Activated T-helper 17 cell treated with anti-CD3 and anti-CD28 coated beads, Interleukin-2, amount 50 U/mL, for 72 hours (primary cell): ENCODE measurements at regions not wholly inside any gene's neighbourhood (a gene's known extent, or its start where the extent isn't known, plus 50 kb on each side); places are given as distances from the start of the nearest gene placed in this dataset.
"Not testable (repeated sequence)": the region's sequence is repeated elsewhere in the genome, so short reads cannot be mapped to it uniquely, and the experiment has no call there.

Experiments
- ATAC-seq: fragments of 150-1000 bp; cut with Tn5 transposase; replicated peaks from 2 replicates; pipeline ENCODE4 v1.10.0; 2021; ENCODE audit warnings: mild to moderate bottlenecking, moderate library complexity
- H3K27ac Mint-ChIP-seq: one replicate; pipeline ENCODE4 v1.8.0; 2022; ENCODE audit warnings: mixed read lengths
- H3K27me3 Mint-ChIP-seq: one replicate; pipeline ENCODE4 v1.8.0; 2022; ENCODE audit warnings: mixed read lengths
- H3K36me3 Mint-ChIP-seq: one replicate; pipeline ENCODE4 v1.8.0; 2022; ENCODE audit warnings: low read depth, mild to moderate bottlenecking, mixed read lengths
- H3K4me1 Mint-ChIP-seq: one replicate; pipeline ENCODE4 v1.8.0; 2022; ENCODE audit warnings: mixed read lengths
- H3K4me3 Mint-ChIP-seq: one replicate; pipeline ENCODE4 v1.8.0; 2022; ENCODE audit warnings: mild to moderate bottlenecking, mixed read lengths
- H3K9me3 Mint-ChIP-seq: one replicate; pipeline ENCODE4 v1.8.0; 2022; ENCODE audit warnings: mixed read lengths

DNA sequence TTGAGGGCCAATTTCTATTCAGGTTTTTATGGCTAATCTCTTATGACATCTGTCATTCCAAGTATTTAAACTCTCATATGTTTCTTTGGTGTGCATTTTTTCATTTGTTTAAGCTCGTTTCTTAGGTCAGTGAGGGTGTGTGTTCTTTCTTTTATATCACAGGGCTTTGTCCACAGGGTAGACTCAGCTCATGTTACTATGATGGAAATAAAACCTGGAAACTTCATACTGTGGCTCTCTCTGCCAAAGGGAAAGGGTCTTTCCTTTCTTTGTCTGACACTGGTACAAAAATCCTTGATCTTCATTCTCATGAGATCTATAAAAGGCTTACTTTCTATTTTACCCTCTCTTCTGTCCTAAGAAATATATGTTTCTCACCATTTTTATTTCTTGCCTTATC lies 129.6 kb upstream of the SP8 start:
- ATAC-seq = no peak
- Mint-ChIP-seq H3K27ac (no peak overlapping the region), H3K27me3 (no peaks in the 10 kb centered on the region), H3K4me3 (no peak overlapping the region), H3K36me3 (no peaks in the 10 kb centered on the region), H3K4me1 (no peaks in the 10 kb centered on the region), H3K9me3 (no peaks in the 10 kb centered on the region)

DNA sequence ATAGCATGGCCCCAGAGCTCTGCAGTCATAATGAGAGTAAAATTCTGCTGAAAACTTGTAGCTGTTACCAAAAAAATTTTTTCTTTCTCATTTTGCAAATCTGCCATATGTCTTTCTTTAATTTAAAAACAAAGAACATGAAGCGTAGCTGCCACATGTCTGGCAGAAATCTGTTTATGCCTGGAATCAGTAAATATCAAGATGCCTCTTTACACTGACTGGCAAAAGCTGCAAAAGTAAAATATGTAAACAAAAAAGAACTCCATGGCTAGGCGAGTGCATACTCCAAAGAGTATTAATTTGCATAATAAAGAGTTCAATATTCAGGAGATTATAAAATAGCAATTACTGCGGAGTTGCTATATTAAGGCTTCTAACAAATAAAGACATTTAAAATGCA lies 130.9 kb upstream of the SP8 start:
- no peak for ATAC-seq

DNA sequence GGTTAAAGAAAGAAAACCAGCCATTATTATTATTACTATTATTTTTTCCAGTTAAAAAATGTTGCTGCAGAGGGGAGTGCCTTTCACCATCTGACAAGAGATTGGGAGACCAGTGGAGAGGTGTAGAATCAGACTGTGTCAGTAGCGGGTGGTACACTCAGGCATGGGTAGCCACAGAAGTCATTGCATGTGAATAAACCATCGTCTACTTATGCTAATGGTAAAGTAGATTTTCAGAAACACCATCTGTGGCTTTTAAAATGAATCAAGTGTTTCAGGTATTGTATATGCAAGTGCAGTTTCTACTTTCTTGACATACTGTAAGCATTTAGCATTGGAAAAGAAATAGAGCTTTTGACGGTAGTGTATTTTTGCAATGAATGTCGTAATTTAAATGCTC lies 131.5 kb upstream of the SP8 start:
- Mint-ChIP-seq H3K4me1 (no peaks in the 10 kb centered on the region), H3K9me3 (no peaks in the 10 kb centered on the region), H3K4me3 (no peak overlapping the region), H3K36me3 (no peaks in the 10 kb centered on the region), H3K27me3 (no peaks in the 10 kb centered on the region), H3K27ac (no peak overlapping the region)
- ATAC-seq = no peak

More for the DNA sequence above, 130.9 kb upstream of the SP8 start:
- Mint-ChIP-seq H3K27me3 (no peaks in the 10 kb centered on the region), H3K4me1 (no peaks in the 10 kb centered on the region), H3K9me3 (no peaks in the 10 kb centered on the region), H3K27ac (no peak overlapping the region), H3K4me3 (no peak overlapping the region), H3K36me3 (no peaks in the 10 kb centered on the region)

DNA sequence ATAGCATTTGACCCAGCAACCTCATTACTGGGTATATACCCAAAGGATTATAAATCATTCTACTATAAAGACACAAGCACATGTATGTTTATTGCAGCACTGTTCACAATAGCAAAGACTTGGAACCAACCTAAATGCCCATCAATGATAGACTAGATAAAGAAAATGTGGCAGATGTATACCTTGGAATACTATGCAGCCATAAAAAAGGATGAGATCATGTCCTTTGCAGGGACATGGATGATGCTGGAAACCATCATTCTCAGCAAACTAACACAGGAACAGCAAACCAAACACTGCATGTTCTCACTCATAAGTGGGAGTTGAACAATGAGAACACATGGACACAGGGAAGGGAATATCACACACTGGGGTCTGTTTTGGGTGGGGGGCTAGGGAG lies 140.5 kb upstream of the SP8 start:
- H3K36me3 Mint-ChIP-seq, H3K27ac Mint-ChIP-seq, H3K4me3 Mint-ChIP-seq, H3K27me3 Mint-ChIP-seq, H3K9me3 Mint-ChIP-seq, ATAC-seq, H3K4me1 Mint-ChIP-seq: not testable (repeated sequence)

DNA sequence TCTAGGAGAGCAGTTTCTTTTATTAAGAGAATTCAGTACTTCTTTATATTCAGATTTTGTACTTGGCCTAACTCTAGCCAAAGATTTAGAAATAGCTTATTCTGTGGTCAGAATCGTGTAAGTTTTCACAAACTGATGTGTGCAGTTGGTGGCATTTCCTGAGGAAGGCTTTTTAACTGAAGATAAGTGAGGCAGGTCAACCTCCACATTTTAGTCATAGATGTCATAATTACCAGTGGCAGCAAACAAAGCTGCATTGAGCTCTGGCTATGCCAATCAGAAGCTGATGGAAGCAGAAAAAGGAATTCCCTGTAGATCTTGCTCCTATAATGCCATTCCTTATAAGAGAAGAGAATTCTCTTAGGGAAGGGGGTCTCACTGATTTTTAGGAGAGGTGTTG lies 141.3 kb upstream of the SP8 start:
- Mint-ChIP-seq H3K4me1 (no peaks in the 10 kb centered on the region), H3K4me3 (no peak overlapping the region), H3K36me3 (no peaks in the 10 kb centered on the region), H3K27me3 (no peaks in the 10 kb centered on the region), H3K9me3 (peaks cover 5% of the 10 kb centered on the region), H3K27ac (no peak overlapping the region)
- no peak for ATAC-seq

DNA sequence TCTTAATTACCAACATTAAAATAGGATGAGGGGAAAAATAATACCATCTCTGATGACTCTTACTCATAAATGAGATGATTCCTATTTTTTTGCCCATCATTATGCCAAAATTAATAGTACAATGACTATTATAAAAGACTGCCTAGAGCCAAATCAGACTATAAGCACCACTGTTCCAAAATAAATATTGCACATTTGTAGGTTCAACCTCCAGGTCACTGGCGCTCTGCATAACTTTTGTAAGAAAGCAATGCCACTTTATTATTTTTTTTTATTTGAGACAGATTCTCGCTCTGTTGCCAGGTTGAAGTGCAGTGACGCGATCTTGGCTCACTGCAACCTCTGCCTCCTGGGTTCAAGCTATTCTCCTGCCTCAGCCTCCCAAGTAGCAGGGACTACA lies 142.5 kb upstream of the SP8 start:
- Mint-ChIP-seq H3K4me3 (no peak overlapping the region), H3K36me3 (no peaks in the 10 kb centered on the region), H3K4me1 (no peaks in the 10 kb centered on the region), H3K27me3 (no peaks in the 10 kb centered on the region), H3K27ac (no peak overlapping the region), H3K9me3 (peaks cover 5% of the 10 kb centered on the region)
- no peak for ATAC-seq

DNA sequence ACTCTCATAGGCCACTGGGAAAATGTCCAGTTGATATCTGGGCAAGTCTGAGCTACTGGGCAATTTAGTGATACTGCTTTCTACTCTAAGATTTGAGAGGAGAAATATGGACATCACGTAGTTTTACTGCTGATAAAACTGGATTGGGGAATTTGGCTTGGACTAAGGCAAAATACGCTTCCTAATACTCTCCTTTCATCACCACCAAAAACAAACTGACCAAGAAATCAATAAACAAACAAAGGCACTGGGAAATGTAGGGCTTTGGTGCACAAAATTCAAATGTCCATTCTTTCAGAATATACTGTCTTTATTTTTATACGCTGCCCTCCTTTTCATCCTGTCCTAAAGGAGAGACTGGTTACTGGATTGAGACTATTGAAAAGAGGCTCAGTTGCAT lies 145.1 kb upstream of the SP8 start:
- Mint-ChIP-seq H3K4me1 (no peaks in the 10 kb centered on the region), H3K9me3 (peaks cover 5% of the 10 kb centered on the region), H3K36me3 (no peaks in the 10 kb centered on the region), H3K4me3 (no peak overlapping the region), H3K27ac (no peak overlapping the region), H3K27me3 (no peaks in the 10 kb centered on the region)
- ATAC-seq = no peak

DNA sequence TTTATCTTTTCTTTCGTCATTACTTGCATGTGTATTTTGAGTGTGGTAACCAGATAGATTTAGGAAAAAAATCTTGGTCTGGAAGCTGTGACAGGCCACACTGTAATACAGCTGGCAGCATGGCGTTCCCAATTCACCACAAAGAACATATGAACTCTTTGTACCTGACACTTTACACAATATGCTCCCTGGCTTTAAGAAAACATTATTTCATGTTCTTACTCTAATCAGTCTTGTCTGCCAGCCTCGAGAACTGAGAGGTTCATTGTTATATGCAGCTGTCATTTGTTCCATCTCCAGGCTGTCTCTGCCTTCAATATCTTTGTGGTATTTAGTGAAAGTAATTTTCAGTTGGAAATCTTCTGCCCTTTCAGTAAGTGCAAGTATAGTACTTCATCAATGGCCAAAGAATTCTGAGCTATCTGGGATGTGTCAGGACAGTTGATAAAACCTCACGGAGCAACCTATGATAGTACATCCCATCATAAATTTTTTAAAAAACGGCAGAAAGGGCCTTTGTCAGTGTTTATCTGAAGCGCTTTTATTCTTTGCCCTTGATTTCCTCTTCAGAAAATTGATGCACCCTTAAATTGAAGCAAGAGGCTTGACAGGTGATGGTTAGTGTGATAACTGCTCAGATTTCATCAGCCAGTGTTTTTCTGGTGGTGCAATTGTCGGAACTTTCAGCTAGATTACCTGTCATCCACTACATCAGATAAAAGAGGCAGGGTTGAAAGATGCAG lies 146.3 kb upstream of the SP8 start:
- Mint-ChIP-seq H3K9me3 (peaks cover under 1% of the 10 kb centered on the region), H3K27ac (no peak overlapping the region), H3K27me3 (peaks cover under 1% of the 10 kb centered on the region), H3K4me3 (no peak overlapping the region), H3K36me3 (no peaks in the 10 kb centered on the region), H3K4me1 (no peaks in the 10 kb centered on the region)
- ATAC-seq = no peak

DNA sequence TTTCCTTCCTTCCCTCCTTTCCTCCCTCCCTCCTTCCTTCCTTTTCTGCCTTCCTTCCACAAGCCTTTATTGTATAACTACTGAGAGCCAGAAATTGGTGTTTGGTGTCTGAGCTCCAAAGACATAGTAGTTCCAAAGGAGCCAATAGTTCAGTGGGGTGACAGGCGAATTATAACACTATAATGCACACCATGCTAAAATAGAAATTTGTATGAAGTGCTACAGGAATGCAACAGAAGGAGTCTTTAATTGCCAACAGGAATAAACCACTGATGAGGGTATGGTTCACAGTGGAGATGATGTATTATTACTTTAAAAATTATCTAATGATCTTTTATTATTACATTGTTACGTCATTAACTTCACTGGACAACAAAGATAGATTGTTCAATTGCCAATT lies 158.8 kb upstream of the SP8 start:
- no peak for ATAC-seq

DNA sequence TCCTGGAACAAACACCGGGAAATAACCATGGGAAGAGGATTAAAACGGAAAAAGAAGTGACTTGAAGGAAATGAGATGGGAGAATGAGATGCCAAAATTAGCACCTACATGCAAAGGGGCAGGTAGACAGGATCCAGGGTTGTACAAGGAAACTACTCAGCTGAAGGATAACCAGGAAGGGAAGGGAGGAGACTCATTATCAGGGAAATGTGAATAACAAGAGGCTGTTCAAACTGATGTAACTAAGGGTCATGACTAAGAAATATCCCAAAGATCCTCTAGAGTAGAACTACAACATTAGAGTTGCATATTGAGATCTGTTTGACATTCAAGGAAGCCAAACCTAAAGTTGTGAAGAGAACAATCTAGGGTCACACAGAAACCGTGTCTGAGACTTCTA lies 166.2 kb upstream of the SP8 start:
- H3K36me3 Mint-ChIP-seq = no peaks in the 10 kb centered on the region
- no peaks in the 10 kb centered on the region for H3K27me3 Mint-ChIP-seq
- no peak overlapping the region for H3K27ac Mint-ChIP-seq
- no peak for ATAC-seq
- no peak overlapping the region for H3K4me3 Mint-ChIP-seq
- no peaks in the 10 kb centered on the region for H3K4me1 Mint-ChIP-seq
- no peaks in the 10 kb centered on the region for H3K9me3 Mint-ChIP-seq

More for the DNA sequence above, 158.8 kb upstream of the SP8 start:
- Mint-ChIP-seq H3K27ac (no peak overlapping the region), H3K4me1 (no peaks in the 10 kb centered on the region), H3K9me3 (peaks cover 17% of the 10 kb centered on the region), H3K36me3 (no peaks in the 10 kb centered on the region), H3K27me3 (no peaks in the 10 kb centered on the region), H3K4me3 (no peak overlapping the region)

DNA sequence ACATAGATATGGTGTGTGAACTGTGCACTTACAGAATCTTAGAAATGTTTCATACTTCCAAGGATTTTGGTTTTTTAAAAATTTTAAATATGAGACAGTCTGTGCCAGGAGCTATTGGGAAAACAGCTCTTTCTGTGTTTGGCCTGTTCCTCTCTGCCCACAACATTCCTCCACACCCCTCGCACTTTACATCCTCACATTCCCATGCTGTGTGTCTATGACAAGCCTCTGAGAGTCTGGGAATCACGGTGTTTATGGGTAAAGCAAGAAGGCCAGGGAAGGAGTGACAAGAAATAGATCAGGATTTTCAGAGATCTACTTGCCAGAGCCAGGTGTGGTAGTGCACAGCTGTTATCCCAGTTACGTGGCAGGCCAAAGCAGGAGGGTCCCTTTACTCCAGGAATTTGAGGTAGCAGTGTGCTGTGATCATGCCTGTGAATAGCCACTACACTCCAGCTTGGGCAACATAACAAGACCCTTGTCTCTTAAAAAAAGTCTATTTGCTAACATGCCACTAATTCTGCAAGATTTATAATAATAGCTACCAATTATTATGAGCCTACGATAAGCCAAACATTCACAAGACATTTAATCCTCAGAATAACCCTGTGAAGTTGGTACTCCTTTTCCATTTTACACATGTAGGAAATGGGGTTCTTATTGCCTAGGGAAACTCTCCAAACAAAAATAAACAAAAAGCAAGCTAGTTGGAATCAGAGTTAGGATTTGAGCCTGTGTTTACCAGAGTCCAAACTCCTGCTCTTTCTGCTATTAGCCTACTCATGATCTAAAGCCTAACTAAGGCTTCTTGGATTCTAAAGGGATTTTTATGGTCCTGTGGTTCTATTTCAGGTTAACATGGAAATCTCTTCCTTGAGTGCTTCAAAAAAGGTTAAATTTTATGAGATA lies 168.3 kb upstream of the SP8 start:
- Mint-ChIP-seq H3K36me3 (no peaks in the 10 kb centered on the region), H3K4me1 (no peaks in the 10 kb centered on the region), H3K27me3 (no peaks in the 10 kb centered on the region), H3K4me3 (no peak overlapping the region), H3K27ac (no peak overlapping the region), H3K9me3 (no peaks in the 10 kb centered on the region)
- no peak for ATAC-seq

DNA sequence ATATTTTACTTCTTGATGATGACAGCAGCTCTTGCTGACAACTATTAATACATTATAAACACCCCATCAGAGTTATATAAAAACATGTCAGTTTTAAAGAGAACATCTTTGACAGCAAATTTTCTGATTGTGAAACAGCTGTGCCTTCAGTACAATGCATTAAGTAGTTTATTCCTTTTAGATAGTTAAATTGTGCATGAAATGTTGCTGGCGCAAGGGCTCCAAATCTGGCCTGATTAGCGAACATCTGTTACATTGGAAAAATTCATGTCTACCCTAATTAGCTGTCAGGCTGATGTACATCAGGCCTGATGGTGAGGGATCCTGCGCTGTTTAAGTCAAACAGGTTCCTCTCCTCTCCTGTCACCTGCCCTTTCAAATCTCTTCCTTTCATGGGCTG lies 171.9 kb upstream of the SP8 start:
- Mint-ChIP-seq H3K4me3 (no peak overlapping the region), H3K27me3 (no peaks in the 10 kb centered on the region), H3K27ac (no peak overlapping the region), H3K9me3 (no peaks in the 10 kb centered on the region), H3K4me1 (no peaks in the 10 kb centered on the region), H3K36me3 (no peaks in the 10 kb centered on the region)
- ATAC-seq = no peak

DNA sequence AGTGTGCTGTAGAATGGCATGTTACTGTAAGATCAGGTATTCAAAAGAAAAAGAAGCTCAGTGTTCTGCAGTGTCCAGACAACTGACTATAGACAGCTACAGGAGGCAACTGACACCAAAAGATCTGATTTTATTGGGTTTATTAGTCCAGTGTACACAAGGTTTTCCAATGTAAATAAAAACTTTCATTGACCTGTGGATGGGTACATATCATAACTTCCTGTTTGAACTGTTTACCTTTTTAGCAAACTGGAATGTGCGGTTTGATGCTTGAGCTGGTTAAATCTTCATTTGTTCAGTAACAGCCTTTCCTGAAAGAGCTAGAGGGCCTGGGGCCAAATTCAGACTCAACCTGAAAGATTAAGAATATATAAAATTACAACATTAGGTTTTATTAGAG lies 172.6 kb upstream of the SP8 start:
- H3K27ac Mint-ChIP-seq = no peak overlapping the region
- H3K27me3 Mint-ChIP-seq = no peaks in the 10 kb centered on the region
- no peaks in the 10 kb centered on the region for H3K4me1 Mint-ChIP-seq
- H3K4me3 Mint-ChIP-seq = no peak overlapping the region
- H3K9me3 Mint-ChIP-seq = no peaks in the 10 kb centered on the region
- no peaks in the 10 kb centered on the region for H3K36me3 Mint-ChIP-seq
- ATAC-seq = no peak

DNA sequence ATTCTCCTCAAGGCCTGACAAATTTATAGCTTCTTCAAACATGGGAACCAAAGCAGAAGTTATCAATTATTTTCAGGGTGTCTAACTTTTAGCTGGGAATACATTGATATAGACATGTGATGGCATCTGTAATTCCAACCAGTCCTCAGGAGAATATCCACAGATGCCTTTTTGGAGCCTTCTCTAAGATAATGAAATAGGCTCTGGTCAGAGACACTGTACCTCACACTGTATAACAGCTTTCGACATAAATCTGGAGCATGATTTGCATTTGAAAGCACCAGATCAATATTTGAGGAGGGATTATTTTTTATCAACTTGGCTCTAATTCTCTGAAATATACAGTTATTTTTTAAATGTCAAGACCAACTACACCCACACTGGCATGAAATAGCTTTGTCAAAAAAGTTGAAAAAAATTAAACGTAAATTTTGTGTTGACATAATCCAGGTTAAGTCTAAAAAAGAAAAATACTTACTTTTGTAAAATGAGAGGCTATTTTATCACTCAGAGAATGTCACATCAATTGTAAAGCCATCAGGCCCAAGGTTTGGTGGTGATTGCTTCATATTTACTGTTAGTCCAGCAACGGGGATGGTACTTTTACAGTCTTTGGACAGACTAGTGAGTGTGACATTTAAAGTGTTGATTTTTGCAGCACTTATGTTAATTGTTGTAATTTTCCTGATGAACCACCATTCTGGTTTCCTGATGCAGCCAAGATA lies 177.0 kb upstream of the SP8 start:
- ATAC-seq = no peak
- Mint-ChIP-seq H3K4me1 (no peaks in the 10 kb centered on the region), H3K4me3 (no peak overlapping the region), H3K27me3 (no peaks in the 10 kb centered on the region), H3K9me3 (no peaks in the 10 kb centered on the region), H3K27ac (no peak overlapping the region), H3K36me3 (no peaks in the 10 kb centered on the region)
